RWPE2 (cell line): ENCODE measurements at regions not wholly inside any gene's neighbourhood (a gene's known extent, or its start where the extent isn't known, plus 50 kb on each side); places are given as distances from the start of the nearest gene placed in this dataset.
A peak's percentile ranks its signal among the peaks of the same experiment; 100 is the strongest.

Source experiments
- ATAC-seq: fragments of 200-7000 bp; cut with Tn5 transposase; 3 replicates; pipeline ENCODE4 v1.9.1; 2021; ENCODE audit warnings: low read depth
- DNase-seq: peaks from one replicate; pipeline ENCODE4 v3.0.0-alpha.2; 2020; ENCODE audit warnings: low spot score
- H3K27ac ChIP-seq: fragments of 450-650 bp; 2 replicates; pipeline ENCODE4 v1.5.1; 2017; ENCODE audit warnings: mild to moderate bottlenecking; ENCODE audit not compliant: poor library complexity, severe bottlenecking
- H3K27me3 ChIP-seq: fragments of 250-450 bp; sonication (Bioruptor Pico); 2 replicates; pipeline ENCODE4 v1.5.1; 2021; ENCODE audit warnings: mild to moderate bottlenecking, moderate library complexity; ENCODE audit not compliant: insufficient read depth, poor library complexity, severe bottlenecking
- H3K36me3 ChIP-seq: fragments of 250-450 bp; sonication (Bioruptor Pico); 2 replicates; pipeline ENCODE4 v1.5.1; 2020; ENCODE audit warnings: low read depth, mild to moderate bottlenecking, moderate library complexity
- H3K4me1 ChIP-seq: fragments of 250-450 bp; sonication (Bioruptor Pico); 2 replicates; pipeline ENCODE4 v1.5.1; 2021; ENCODE audit warnings: mild to moderate bottlenecking, moderate library complexity; ENCODE audit not compliant: insufficient read depth, poor library complexity, severe bottlenecking
- H3K4me3 ChIP-seq: fragments of 250-450 bp; sonication (Bioruptor Pico); 2 replicates; pipeline ENCODE4 v1.5.1; 2021; ENCODE audit warnings: mild to moderate bottlenecking, moderate library complexity; ENCODE audit not compliant: severe bottlenecking
- H3K9me3 ChIP-seq: fragments of 250-450 bp; sonication (Bioruptor Pico); 2 replicates; pipeline ENCODE4 v1.5.1; 2021; ENCODE audit warnings: mild to moderate bottlenecking, moderate library complexity; ENCODE audit not compliant: severe bottlenecking
- TF ChIP-seq, protein P1 (sequence below): fragments of 450-650 bp; IDR thresholded peaks from one replicate; pipeline ENCODE4 v1.5.1; 2017; ENCODE audit warnings: mild to moderate bottlenecking, moderate library complexity; ENCODE audit not compliant: poor library complexity, severe bottlenecking

GRCh38 chr1:182174513-182174855, 113.0 kb upstream of the ZNF648 start:
- Histone ChIP-seq H3K27ac (peak overlapping the region; percentile 92), H3K36me3 (no peaks in the 10 kb centered on the region), H3K4me3 (no peak overlapping the region), H3K27me3 (no peaks in the 10 kb centered on the region), H3K4me1 (peaks cover 36% of the 10 kb centered on the region), H3K9me3 (no peaks in the 10 kb centered on the region)
- peak; percentile 4; the same call in 1 of the 3 replicates for ATAC-seq
- TF ChIP-seq, protein P1, sequence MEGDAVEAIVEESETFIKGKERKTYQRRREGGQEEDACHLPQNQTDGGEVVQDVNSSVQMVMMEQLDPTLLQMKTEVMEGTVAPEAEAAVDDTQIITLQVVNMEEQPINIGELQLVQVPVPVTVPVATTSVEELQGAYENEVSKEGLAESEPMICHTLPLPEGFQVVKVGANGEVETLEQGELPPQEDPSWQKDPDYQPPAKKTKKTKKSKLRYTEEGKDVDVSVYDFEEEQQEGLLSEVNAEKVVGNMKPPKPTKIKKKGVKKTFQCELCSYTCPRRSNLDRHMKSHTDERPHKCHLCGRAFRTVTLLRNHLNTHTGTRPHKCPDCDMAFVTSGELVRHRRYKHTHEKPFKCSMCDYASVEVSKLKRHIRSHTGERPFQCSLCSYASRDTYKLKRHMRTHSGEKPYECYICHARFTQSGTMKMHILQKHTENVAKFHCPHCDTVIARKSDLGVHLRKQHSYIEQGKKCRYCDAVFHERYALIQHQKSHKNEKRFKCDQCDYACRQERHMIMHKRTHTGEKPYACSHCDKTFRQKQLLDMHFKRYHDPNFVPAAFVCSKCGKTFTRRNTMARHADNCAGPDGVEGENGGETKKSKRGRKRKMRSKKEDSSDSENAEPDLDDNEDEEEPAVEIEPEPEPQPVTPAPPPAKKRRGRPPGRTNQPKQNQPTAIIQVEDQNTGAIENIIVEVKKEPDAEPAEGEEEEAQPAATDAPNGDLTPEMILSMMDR: no peak
- no peak for DNase-seq

DNA sequence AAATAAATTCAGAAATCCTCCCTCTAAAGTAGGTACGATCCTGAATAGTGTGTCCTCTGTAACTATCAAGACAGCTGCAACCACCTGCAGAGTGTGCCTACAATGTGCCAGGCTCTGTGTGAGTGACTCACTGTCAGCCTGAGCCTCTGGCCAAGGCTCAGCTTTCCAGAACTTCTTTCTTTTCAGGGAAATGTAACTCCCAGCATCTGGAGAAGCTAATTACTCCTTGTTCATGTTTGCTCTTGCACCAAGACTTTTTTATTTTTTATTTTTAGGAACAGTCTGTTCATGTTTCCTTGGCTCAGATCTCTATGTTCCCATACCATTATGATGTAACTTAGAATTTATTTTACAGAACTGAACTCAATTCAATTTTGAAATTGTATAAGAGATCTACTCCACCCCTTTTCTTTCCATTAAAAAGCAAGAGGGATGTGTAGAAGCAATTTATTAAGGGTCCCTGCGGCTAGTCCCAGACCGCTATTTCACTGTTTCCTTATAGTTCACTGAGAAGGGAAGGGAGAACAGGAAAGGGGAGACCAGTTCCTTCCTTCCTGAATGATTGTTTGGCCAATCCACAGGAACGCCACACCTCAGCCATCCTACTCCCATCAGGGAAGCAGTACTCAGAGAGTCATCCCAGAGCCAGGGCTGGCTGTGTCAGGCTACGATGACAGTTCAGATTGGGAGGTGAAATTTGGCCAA, 112.4 kb upstream of the ZNF648 start:
- Histone ChIP-seq H3K27me3 (no peaks in the 10 kb centered on the region), H3K9me3 (no peaks in the 10 kb centered on the region), H3K27ac (peak overlapping the region; percentile 92), H3K4me3 (no peak overlapping the region), H3K36me3 (no peaks in the 10 kb centered on the region), H3K4me1 (peaks cover 36% of the 10 kb centered on the region)
- TF ChIP-seq, protein P1: no peak
- DNase-seq (no peak), ATAC-seq (peak; percentile 44; the same call in 2 of the 3 replicates)

GRCh38 chr1:182172699-182173098, 111.2 kb upstream of the ZNF648 start:
- DNase-seq (no peak), ATAC-seq (no peak)
- TF ChIP-seq, protein P1: no peak
- peak overlapping the region; percentile 92 for H3K27ac ChIP-seq
- H3K9me3 ChIP-seq: no peaks in the 10 kb centered on the region
- H3K27me3 ChIP-seq: no peaks in the 10 kb centered on the region
- H3K4me1 ChIP-seq: peaks cover 36% of the 10 kb centered on the region
- no peaks in the 10 kb centered on the region for H3K36me3 ChIP-seq
- no peak overlapping the region for H3K4me3 ChIP-seq

DNA sequence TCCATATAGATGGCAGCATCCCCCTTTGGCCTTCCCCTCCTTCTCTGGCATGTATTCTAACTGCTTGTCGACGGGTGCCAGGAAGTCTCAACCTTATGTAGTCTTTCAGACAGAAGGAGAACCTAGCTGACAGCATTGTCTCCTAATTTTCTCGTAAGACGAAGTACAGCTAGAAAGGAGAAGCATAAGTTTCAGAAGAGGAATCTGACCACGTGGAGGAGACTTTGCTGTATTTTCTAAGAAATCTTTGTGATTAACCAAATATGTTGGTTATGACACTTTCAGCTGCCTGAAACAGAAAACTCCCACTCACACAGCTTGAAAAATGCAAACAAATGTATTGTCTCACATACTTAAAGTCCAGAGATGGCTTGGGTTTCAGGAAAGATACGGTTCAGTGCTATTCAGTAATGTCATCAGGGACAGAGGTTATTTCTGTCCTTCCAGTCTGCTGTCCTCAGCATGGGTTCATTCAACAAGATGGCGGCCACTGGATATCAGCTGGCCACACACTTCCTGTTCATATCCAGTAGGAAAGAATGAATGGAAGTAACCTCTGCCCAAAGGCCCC, 109.5 kb upstream of the ZNF648 start:
- Histone ChIP-seq H3K36me3 (no peaks in the 10 kb centered on the region), H3K27ac (no peak overlapping the region), H3K4me1 (peaks cover 33% of the 10 kb centered on the region), H3K4me3 (no peak overlapping the region), H3K9me3 (no peaks in the 10 kb centered on the region), H3K27me3 (no peaks in the 10 kb centered on the region)
- TF ChIP-seq, protein P1: no peak
- no peak for ATAC-seq
- DNase-seq: no peak

DNA sequence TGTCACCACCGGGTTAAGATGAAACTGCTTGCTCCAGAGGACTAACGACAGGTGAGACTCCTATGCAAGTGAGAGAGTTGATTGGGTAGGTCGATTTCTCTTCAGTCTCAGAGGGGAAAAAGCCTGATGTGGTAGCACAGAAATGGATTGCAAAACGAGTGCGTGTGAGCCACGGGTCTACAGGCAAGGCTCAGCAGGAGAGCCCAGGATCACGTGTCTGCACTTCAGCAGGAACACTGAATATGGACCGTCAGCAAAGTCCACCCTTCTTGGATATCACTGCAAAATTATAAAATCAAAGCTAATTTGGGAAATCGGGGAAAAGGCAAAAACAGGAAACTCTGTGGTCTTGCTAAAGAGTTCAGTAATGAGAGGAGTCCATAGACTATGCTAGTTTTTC, 107.7 kb upstream of the ZNF648 start:
- no peak for ATAC-seq
- no peak overlapping the region for H3K27ac ChIP-seq
- H3K36me3 ChIP-seq: no peaks in the 10 kb centered on the region
- no peaks in the 10 kb centered on the region for H3K9me3 ChIP-seq
- peaks cover 15% of the 10 kb centered on the region for H3K4me1 ChIP-seq
- no peaks in the 10 kb centered on the region for H3K27me3 ChIP-seq
- no peak overlapping the region for H3K4me3 ChIP-seq
- no peak for DNase-seq
- TF ChIP-seq, protein P1: no peak
